ENCODE measurements at regions not wholly inside any gene's neighbourhood (a gene's known extent, or its start where the extent isn't known, plus 50 kb on each side); places are given as distances from the start of the nearest gene placed in this dataset.

- TF ChIP-seq CTCF (IDR thresholded peaks at IDR 0.05), result no peak
- Mint-ChIP-seq H3K27me3 (peaks cover 35% of the 10 kb centered on the region), H3K4me1 (no peaks in the 10 kb centered on the region), H3K27ac (no peak overlapping the region), H3K4me3 (no peak overlapping the region), H3K9me3 (no peaks in the 10 kb centered on the region), H3K36me3 (ENCODE audit: low read depth) (no peaks in the 10 kb centered on the region)
- ATAC-seq (ENCODE audit: low read depth) (no peak), DNase-seq (no peak)
- CTCF ChIA-PET, result no interaction called here
- intact Hi-C loops (cut with micrococcal nuclease), result no loop called here
- POLR2A ChIA-PET, result no interaction called here
These were observed 356.2 kb upstream of the NFE2L3 start for GRCh38 chr7:25795824-25796235.

- no peak for DNase-seq
- ChIA-PET CTCF (no interaction called here), POLR2A (no interaction called here)
- no peak for ATAC-seq (ENCODE audit: low read depth)
- Mint-ChIP-seq H3K36me3 (ENCODE audit: low read depth) (no peaks in the 10 kb centered on the region), H3K4me3 (no peak overlapping the region), H3K9me3 (no peaks in the 10 kb centered on the region), H3K4me1 (no peaks in the 10 kb centered on the region), H3K27me3 (peaks cover 28% of the 10 kb centered on the region), H3K27ac (no peak overlapping the region)
- TF ChIP-seq CTCF (IDR thresholded peaks at IDR 0.05), result no peak
- intact Hi-C loops (cut with micrococcal nuclease), result no loop called here
These were observed 353.7 kb upstream of the NFE2L3 start for GRCh38 chr7:25798344-25798743.

- Mint-ChIP-seq H3K4me1 (no peaks in the 10 kb centered on the region), H3K9me3 (no peaks in the 10 kb centered on the region), H3K27ac (no peak overlapping the region), H3K27me3 (peaks cover 18% of the 10 kb centered on the region), H3K36me3 (ENCODE audit: low read depth) (no peaks in the 10 kb centered on the region), H3K4me3 (no peak overlapping the region)
- DNase-seq, result no peak
- ChIA-PET POLR2A (no interaction called here), CTCF (no interaction called here)
- no peak for TF ChIP-seq CTCF (IDR thresholded peaks at IDR 0.05)
- intact Hi-C loops (cut with micrococcal nuclease), result no loop called here
- ATAC-seq (ENCODE audit: low read depth), result no peak
These were observed 350.8 kb upstream of the NFE2L3 start for GRCh38 chr7:25801214-25801613.

GRCh38 chr7:25802057-25802456, 349.9 kb upstream of the NFE2L3 start:
- H3K9me3 Mint-ChIP-seq, result no peaks in the 10 kb centered on the region
- intact Hi-C loops (cut with micrococcal nuclease), result no loop called here
- no peak for TF ChIP-seq CTCF (IDR thresholded peaks at IDR 0.05)
- DNase-seq (no peak), ATAC-seq (ENCODE audit: low read depth) (no peak)
- CTCF ChIA-PET, result no interaction called here
- no peaks in the 10 kb centered on the region for H3K36me3 Mint-ChIP-seq (ENCODE audit: low read depth)
- peaks cover 15% of the 10 kb centered on the region for H3K27me3 Mint-ChIP-seq
- no peak overlapping the region for H3K4me3 Mint-ChIP-seq
- POLR2A ChIA-PET, result no interaction called here
- H3K27ac Mint-ChIP-seq, result no peak overlapping the region
- H3K4me1 Mint-ChIP-seq, result no peaks in the 10 kb centered on the region

- TF ChIP-seq CTCF (IDR thresholded peaks at IDR 0.05), result no peak
- no peaks in the 10 kb centered on the region for H3K36me3 Mint-ChIP-seq (ENCODE audit: low read depth)
- no peaks in the 10 kb centered on the region for H3K4me1 Mint-ChIP-seq
- DNase-seq (no peak), ATAC-seq (ENCODE audit: low read depth) (no peak)
- no peaks in the 10 kb centered on the region for H3K9me3 Mint-ChIP-seq
- no peak overlapping the region for H3K27ac Mint-ChIP-seq
- H3K4me3 Mint-ChIP-seq, result no peak overlapping the region
- POLR2A ChIA-PET, result no interaction called here
- intact Hi-C loops (cut with micrococcal nuclease), result no loop called here
- H3K27me3 Mint-ChIP-seq, result peaks cover 11% of the 10 kb centered on the region
- CTCF ChIA-PET, result no interaction called here
These were observed 349.5 kb upstream of the NFE2L3 start for GRCh38 chr7:25802473-25802872.
